ENCODE measurements at regions not wholly inside any gene's neighbourhood (a gene's known extent, or its start where the extent isn't known, plus 50 kb on each side); places are given as distances from the start of the nearest gene placed in this dataset.

DNA sequence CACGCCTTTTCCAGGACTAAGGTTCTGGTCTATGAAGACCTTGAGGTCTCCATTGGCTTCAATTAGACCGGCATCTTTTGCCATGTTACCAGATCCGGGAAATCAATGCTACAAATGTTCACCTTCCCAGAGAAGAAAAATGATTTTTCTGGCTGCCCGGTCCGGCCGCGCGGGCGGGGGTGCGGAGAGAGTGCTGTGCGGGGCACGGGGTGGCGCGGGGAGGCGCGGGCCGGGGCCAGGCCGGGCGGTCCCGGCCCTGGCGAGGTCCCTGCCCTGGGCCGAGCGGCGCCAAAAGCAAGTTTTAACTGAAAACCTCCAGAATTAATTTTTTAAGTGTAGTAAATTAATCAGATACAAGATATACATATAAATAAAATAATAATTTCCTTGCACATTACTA, 128.2 kb downstream of the MINAR1 start:
- TF ChIP-seq POLR2A (IDR thresholded peaks at IDR 0.05) = no peak
- TF ChIP-seq, protein P1, sequence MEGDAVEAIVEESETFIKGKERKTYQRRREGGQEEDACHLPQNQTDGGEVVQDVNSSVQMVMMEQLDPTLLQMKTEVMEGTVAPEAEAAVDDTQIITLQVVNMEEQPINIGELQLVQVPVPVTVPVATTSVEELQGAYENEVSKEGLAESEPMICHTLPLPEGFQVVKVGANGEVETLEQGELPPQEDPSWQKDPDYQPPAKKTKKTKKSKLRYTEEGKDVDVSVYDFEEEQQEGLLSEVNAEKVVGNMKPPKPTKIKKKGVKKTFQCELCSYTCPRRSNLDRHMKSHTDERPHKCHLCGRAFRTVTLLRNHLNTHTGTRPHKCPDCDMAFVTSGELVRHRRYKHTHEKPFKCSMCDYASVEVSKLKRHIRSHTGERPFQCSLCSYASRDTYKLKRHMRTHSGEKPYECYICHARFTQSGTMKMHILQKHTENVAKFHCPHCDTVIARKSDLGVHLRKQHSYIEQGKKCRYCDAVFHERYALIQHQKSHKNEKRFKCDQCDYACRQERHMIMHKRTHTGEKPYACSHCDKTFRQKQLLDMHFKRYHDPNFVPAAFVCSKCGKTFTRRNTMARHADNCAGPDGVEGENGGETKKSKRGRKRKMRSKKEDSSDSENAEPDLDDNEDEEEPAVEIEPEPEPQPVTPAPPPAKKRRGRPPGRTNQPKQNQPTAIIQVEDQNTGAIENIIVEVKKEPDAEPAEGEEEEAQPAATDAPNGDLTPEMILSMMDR (IDR thresholded peaks at IDR 0.05) = no peak
- TF ChIP-seq EP300 (IDR thresholded peaks at IDR 0.05) = no peak
